WTC11 (cell line): ENCODE measurements at regions not wholly inside any gene's neighbourhood (a gene's known extent, or its start where the extent isn't known, plus 50 kb on each side); places are given as distances from the start of the nearest gene placed in this dataset.

ENCODE experiments used
- ATAC-seq: fragments of 200-7000 bp; cut with Tn5 transposase; 2 replicates; pipeline ENCODE4 v1.10.0; 2021; ENCODE audit warnings: mild to moderate bottlenecking, moderate library complexity
- CTCF ChIA-PET: fragments of 300-600 bp; sonication (Branson Sonifier 250); formaldehyde crosslinking; loops from one replicate; lab custom pipeline; 2021; ENCODE audit warnings: antibody characterized with exemption; lab: Charles Lee
- POLR2A ChIA-PET: fragments of 350-600 bp; sonication (Branson Sonifier 250); formaldehyde crosslinking; loops from one replicate; lab custom pipeline; 2021; ENCODE audit warnings: antibody characterized with exemption; lab: Charles Lee
- DNase-seq: peaks from one replicate; pipeline ENCODE4 v3.0.0; 2021; ENCODE audit warnings: low spot score
- H3K27ac Mint-ChIP-seq: 2 replicates; pipeline ENCODE4 v1.8.0; 2021; ENCODE audit warnings: mixed read lengths
- H3K27me3 Mint-ChIP-seq: 2 replicates; pipeline ENCODE4 v1.8.0; 2021; ENCODE audit warnings: low read depth, mild to moderate bottlenecking, moderate library complexity, mixed read lengths
- H3K36me3 Mint-ChIP-seq: 2 replicates; pipeline ENCODE4 v1.8.0; 2021; ENCODE audit warnings: mixed read lengths
- H3K4me1 Mint-ChIP-seq: 2 replicates; pipeline ENCODE4 v1.8.0; 2022; ENCODE audit warnings: mixed read lengths
- H3K4me3 Mint-ChIP-seq: 2 replicates; pipeline ENCODE4 v1.8.0; 2021; ENCODE audit warnings: mild to moderate bottlenecking, moderate library complexity, mixed read lengths
- H3K9me3 Mint-ChIP-seq: 2 replicates; pipeline ENCODE4 v1.8.0; 2021; ENCODE audit warnings: mixed read lengths
- AFF4 ChIP-seq: sonication (generic); formaldehyde crosslinking; IDR thresholded peaks from 2 replicates; pipeline ENCODE4 v1.8.1; 2023; ENCODE audit warnings: mild to moderate bottlenecking, missing genetic modification reagents, borderline replicate concordance
- ATF6 ChIP-seq: sonication (generic); formaldehyde crosslinking; IDR thresholded peaks from 2 replicates; pipeline ENCODE4 v1.8.1; 2023; ENCODE audit warnings: mild to moderate bottlenecking, missing genetic modification reagents
- E2F4 ChIP-seq: sonication (generic); formaldehyde crosslinking; IDR thresholded peaks from 2 replicates; pipeline ENCODE4 v1.8.1; 2022; ENCODE audit warnings: low read depth, mild to moderate bottlenecking, moderate library complexity, missing genetic modification reagents, borderline replicate concordance
- ETV6 ChIP-seq: sonication (generic); formaldehyde crosslinking; IDR thresholded peaks from 2 replicates; pipeline ENCODE4 v1.8.1; 2022; ENCODE audit warnings: mild to moderate bottlenecking, missing genetic modification reagents
- FOXK1 ChIP-seq: sonication (generic); formaldehyde crosslinking; IDR thresholded peaks from 2 replicates; pipeline ENCODE4 v1.8.0; 2022; ENCODE audit warnings: mild to moderate bottlenecking, moderate library complexity, missing genetic modification reagents
- FOXP1 ChIP-seq: sonication (generic); formaldehyde crosslinking; IDR thresholded peaks from 2 replicates; pipeline ENCODE4 v1.8.0; 2022; ENCODE audit warnings: missing genetic modification reagents, mild to moderate bottlenecking, moderate library complexity, borderline replicate concordance
- FOXP4 ChIP-seq: sonication (generic); formaldehyde crosslinking; IDR thresholded peaks from 2 replicates; pipeline ENCODE4 v1.8.0; 2022; ENCODE audit warnings: mild to moderate bottlenecking, missing genetic modification reagents
- MAX ChIP-seq: sonication (generic); formaldehyde crosslinking; IDR thresholded peaks from 2 replicates; pipeline ENCODE4 v1.8.0; 2022; ENCODE audit warnings: mild to moderate bottlenecking, missing genetic modification reagents
- OVOL2 ChIP-seq: fragments of 250-450 bp; sonication (Bioruptor Pico); IDR thresholded peaks from 2 replicates; pipeline ENCODE4 v1.9.0; 2021; ENCODE audit warnings: mild to moderate bottlenecking, borderline replicate concordance
- PRRX2 ChIP-seq: fragments of 250-450 bp; sonication (Bioruptor Pico); IDR thresholded peaks from 2 replicates; pipeline ENCODE4 v1.8.0; 2021; ENCODE audit warnings: mild to moderate bottlenecking
- RORB ChIP-seq: fragments of 250-450 bp; sonication (Bioruptor Pico); IDR thresholded peaks from 2 replicates; pipeline ENCODE4 v1.9.0; 2021; ENCODE audit warnings: mild to moderate bottlenecking
- TEAD4 ChIP-seq: sonication (generic); formaldehyde crosslinking; IDR thresholded peaks from 2 replicates; pipeline ENCODE4 v1.8.0; 2022; ENCODE audit warnings: mild to moderate bottlenecking, missing genetic modification reagents
- ZBTB21 ChIP-seq: sonication (generic); formaldehyde crosslinking; IDR thresholded peaks from 2 replicates; pipeline ENCODE4 v1.8.1; 2023; ENCODE audit warnings: mild to moderate bottlenecking, missing genetic modification reagents, borderline replicate concordance
- ZMAT4 ChIP-seq: fragments of 250-450 bp; sonication (Bioruptor Pico); IDR thresholded peaks from 2 replicates; pipeline ENCODE4 v1.9.0; 2021; ENCODE audit warnings: mild to moderate bottlenecking
- ZNF121 ChIP-seq: sonication (generic); formaldehyde crosslinking; IDR thresholded peaks from 2 replicates; pipeline ENCODE4 v1.8.0; 2023; ENCODE audit warnings: missing genetic modification reagents
- ZNF396 ChIP-seq: fragments of 250-450 bp; sonication (Bioruptor Pico); IDR thresholded peaks from 2 replicates; pipeline ENCODE4 v1.8.0; 2021; ENCODE audit warnings: mild to moderate bottlenecking, moderate library complexity, borderline replicate concordance
- ZNF423 ChIP-seq: fragments of 250-450 bp; sonication (Bioruptor Pico); IDR thresholded peaks from 2 replicates; pipeline ENCODE4 v2.1.2; 2022; ENCODE audit warnings: mild to moderate bottlenecking, moderate library complexity

- ChIA-PET CTCF (no interaction called here), POLR2A (no interaction called here)
- H3K4me1 Mint-ChIP-seq: peaks cover 7% of the 10 kb centered on the region
- no peaks in the 10 kb centered on the region for H3K36me3 Mint-ChIP-seq
- no peaks in the 10 kb centered on the region for H3K9me3 Mint-ChIP-seq
- no peak overlapping the region for H3K4me3 Mint-ChIP-seq
- DNase-seq (no peak), ATAC-seq (no peak)
- H3K27me3 Mint-ChIP-seq: no peaks in the 10 kb centered on the region
- H3K27ac Mint-ChIP-seq: no peak overlapping the region
- TF ChIP-seq ZNF423 (CRISPR knock-in tag) (no peak), ZNF121 (no peak)
These were observed 251.9 kb upstream of the IRAK1BP1 start for GRCh38 chr6:78615430-78615904.

- Mint-ChIP-seq H3K4me1 (no peaks in the 10 kb centered on the region), H3K36me3 (no peaks in the 10 kb centered on the region), H3K27ac (no peak overlapping the region), H3K9me3 (no peaks in the 10 kb centered on the region), H3K27me3 (no peaks in the 10 kb centered on the region), H3K4me3 (no peak overlapping the region)
- DNase-seq: no peak
- ATAC-seq: no peak
- CTCF ChIA-PET: no interaction called here
- TF ChIP-seq TEAD4 (CRISPR knock-in tag): no peak
- no peak for TF ChIP-seq E2F4
- no peak for TF ChIP-seq AFF4 (CRISPR knock-in tag)
- TF ChIP-seq PRRX2 (CRISPR knock-in tag): no peak
- TF ChIP-seq ZNF396 (CRISPR knock-in tag): no peak
- no peak for TF ChIP-seq FOXP1 (CRISPR knock-in tag)
- POLR2A ChIA-PET: no interaction called here
These were observed 248.4 kb upstream of the IRAK1BP1 start for GRCh38 chr6:78618970-78619369.

- H3K4me3 Mint-ChIP-seq: no peak overlapping the region
- H3K4me1 Mint-ChIP-seq: peaks cover under 1% of the 10 kb centered on the region
- ATAC-seq (no peak), DNase-seq (no peak)
- ChIA-PET POLR2A (no interaction called here), CTCF (no interaction called here)
- no peak overlapping the region for H3K27ac Mint-ChIP-seq
- TF ChIP-seq ZMAT4 (no peak), FOXK1 (CRISPR knock-in tag) (no peak), RORB (CRISPR knock-in tag) (no peak), ZBTB21 (CRISPR knock-in tag) (no peak), FOXP4 (CRISPR knock-in tag) (no peak), ATF6 (CRISPR knock-in tag) (no peak), OVOL2 (CRISPR knock-in tag) (no peak), ETV6 (CRISPR knock-in tag) (no peak), MAX (no peak)
- no peaks in the 10 kb centered on the region for H3K36me3 Mint-ChIP-seq
- no peaks in the 10 kb centered on the region for H3K9me3 Mint-ChIP-seq
- no peaks in the 10 kb centered on the region for H3K27me3 Mint-ChIP-seq
These were observed 243.8 kb upstream of the IRAK1BP1 start for GRCh38 chr6:78623554-78623953.
